Colonic mucosa (tissue), 4 donors: ENCODE measurements at regions not wholly inside any gene's neighbourhood (a gene's known extent, or its start where the extent isn't known, plus 50 kb on each side); places are given as distances from the start of the nearest gene placed in this dataset.

ENCODE experiments used
- DNase-seq: peaks from one replicate; pipeline ENCODE4 v3.0.0-alpha.2; 2020
- H3K27ac ChIP-seq: fragments of 200-600 bp; one replicate; pipeline ENCODE4 v1.8.0; 2021
- H3K27me3 ChIP-seq: fragments of 200-600 bp; one replicate; pipeline ENCODE4 v1.8.0; 2021
- H3K36me3 ChIP-seq: fragments of 200-600 bp; one replicate; pipeline ENCODE4 v1.8.0; 2021
- H3K4me1 ChIP-seq: fragments of 200-600 bp; one replicate; pipeline ENCODE4 v1.8.0; 2021; ENCODE audit warnings: mild to moderate bottlenecking
- H3K4me3 ChIP-seq: fragments of 200-600 bp; one replicate; pipeline ENCODE4 v1.8.0; 2021
- H3K9ac ChIP-seq, 2 donors: one replicate each; pipeline ENCODE4 v1.7.0; 2013; ENCODE audit warnings: control low read depth in 2 of 2, low read depth in 2 of 2, low read length in 2 of 2
- H3K9me3 ChIP-seq: fragments of 200-600 bp; one replicate; pipeline ENCODE4 v1.8.0; 2021
- CTCF ChIP-seq: fragments of 200-600 bp; IDR thresholded peaks from one replicate; pipeline ENCODE4 v1.8.0; 2022; ENCODE audit warnings: antibody characterized with exemption, mild to moderate bottlenecking
- intact Hi-C: fragments of 100-400 bp; cut with DNase I; formaldehyde crosslinking; loops from one replicate; pipeline ENCODE4 v1.14.1; 2022
- donor health status: healthy.
- donor health status: DM: no; HTN: no; CAD: no.
- donor health status: DM: no; HTN: no; CAD: no.

DNA sequence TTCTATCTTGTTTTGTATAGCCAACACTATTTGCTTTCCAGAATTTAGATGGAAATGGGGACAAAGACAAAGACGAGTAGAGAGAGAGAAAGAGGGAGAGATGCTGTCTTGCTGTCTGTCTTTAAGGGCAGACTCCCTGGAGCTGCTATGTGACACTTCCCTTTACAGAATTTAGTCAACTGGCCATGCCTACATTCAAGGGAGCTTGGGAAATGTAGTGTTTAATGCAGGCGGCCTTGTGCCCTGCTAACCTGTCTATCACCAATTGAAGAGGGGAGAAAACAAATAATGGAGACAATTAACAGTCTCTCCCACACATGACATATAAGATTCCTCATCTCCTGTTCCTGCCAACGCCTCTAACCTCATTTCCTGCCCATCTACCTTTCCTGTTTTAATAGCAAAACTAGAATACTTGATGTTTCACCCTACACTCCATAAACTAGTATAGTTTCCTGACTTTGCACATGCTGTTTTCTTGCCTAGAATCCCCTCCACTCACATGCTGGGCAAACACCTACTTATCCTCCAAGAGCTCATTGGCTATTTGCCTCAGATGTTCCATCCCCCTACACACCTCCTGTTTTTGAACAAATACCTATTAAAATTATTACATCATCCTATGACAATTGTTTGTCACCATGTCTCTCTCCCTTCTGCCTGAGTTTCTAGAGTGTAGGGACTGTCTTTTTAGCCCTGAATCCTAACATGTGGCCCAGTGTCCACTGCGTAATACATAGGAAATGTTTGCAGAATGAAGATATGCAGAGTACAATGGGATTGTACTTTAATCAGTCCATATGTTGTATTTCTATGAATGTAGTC is 117.2 kb downstream of the SLC25A24 start:
- no peaks in the 10 kb centered on the region for H3K9me3 ChIP-seq
- TF ChIP-seq CTCF, result no peak
- intact Hi-C loops, result no loop called here
- no peaks in the 10 kb centered on the region for H3K27me3 ChIP-seq
- H3K4me3 ChIP-seq, result no peak overlapping the region
- H3K27ac ChIP-seq, result no peak overlapping the region
- no peak for DNase-seq
- H3K9ac ChIP-seq, result no peak overlapping the region
- no peaks in the 10 kb centered on the region for H3K4me1 ChIP-seq
- H3K36me3 ChIP-seq, result no peaks in the 10 kb centered on the region

DNA sequence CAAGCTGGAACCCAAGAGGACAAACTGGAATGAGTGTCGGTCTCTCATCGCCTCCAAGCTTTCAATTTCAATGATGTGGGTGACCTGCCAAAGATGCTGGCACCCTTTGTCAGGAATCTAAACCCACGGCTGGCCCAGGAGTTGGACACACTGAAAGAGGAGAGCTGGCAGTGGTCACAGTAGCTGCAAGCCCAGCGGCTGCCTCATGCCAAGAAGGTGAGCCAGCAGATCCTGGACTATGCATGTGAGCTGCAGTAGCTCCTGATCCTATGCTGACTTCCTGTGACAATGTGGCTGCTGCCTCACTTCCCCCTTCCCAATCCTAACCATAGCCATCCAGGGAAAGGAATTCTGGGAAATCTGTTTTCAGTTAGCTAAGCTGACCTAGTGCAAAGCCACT is 117.0 kb upstream of the VAV3 start:
- no peak overlapping the region for H3K4me3 ChIP-seq
- H3K4me1 ChIP-seq, result no peaks in the 10 kb centered on the region
- H3K36me3 ChIP-seq, result no peaks in the 10 kb centered on the region
- intact Hi-C loops, result no loop called here
- no peaks in the 10 kb centered on the region for H3K27me3 ChIP-seq
- DNase-seq, result no peak
- no peak overlapping the region for H3K27ac ChIP-seq
- no peak overlapping the region for H3K9ac ChIP-seq
- no peak for TF ChIP-seq CTCF
- no peaks in the 10 kb centered on the region for H3K9me3 ChIP-seq

DNA sequence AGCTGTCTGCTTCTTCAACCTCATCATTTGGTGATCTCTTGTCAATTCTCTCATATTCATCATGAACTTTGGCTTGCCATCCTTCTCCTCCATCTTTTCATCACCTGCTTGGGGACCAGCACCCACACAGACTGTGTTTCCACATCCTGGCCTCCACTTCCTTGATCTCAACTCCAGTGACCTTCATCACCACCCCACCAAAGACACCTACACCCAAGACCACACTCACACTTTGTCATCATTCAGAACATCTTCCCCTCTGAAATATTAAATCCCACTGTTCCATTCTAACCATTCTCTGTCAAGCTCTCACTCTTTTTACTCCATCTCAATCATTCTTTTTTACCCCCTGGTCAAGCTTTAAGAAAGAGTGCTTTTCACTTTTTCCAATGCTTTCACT is 115.5 kb upstream of the VAV3 start:
- Histone ChIP-seq H3K36me3 (no peaks in the 10 kb centered on the region), H3K9me3 (no peaks in the 10 kb centered on the region), H3K27ac (no peak overlapping the region), H3K9ac (no peak overlapping the region), H3K4me1 (no peaks in the 10 kb centered on the region), H3K27me3 (no peaks in the 10 kb centered on the region), H3K4me3 (no peak overlapping the region)
- TF ChIP-seq CTCF, result no peak
- DNase-seq, result no peak
- intact Hi-C loops, result no loop called here

- H3K4me1 ChIP-seq, result no peaks in the 10 kb centered on the region
- no peaks in the 10 kb centered on the region for H3K9me3 ChIP-seq
- H3K4me3 ChIP-seq, result no peak overlapping the region
- H3K27ac ChIP-seq, result no peak overlapping the region
- no peak for TF ChIP-seq CTCF
- no peak for DNase-seq
- intact Hi-C loops, result no loop called here
- H3K27me3 ChIP-seq, result no peaks in the 10 kb centered on the region
- H3K9ac ChIP-seq, result no peak overlapping the region
- no peaks in the 10 kb centered on the region for H3K36me3 ChIP-seq
These were observed 114.6 kb upstream of the VAV3 start for GRCh38 chr1:108079440-108080025.

DNA sequence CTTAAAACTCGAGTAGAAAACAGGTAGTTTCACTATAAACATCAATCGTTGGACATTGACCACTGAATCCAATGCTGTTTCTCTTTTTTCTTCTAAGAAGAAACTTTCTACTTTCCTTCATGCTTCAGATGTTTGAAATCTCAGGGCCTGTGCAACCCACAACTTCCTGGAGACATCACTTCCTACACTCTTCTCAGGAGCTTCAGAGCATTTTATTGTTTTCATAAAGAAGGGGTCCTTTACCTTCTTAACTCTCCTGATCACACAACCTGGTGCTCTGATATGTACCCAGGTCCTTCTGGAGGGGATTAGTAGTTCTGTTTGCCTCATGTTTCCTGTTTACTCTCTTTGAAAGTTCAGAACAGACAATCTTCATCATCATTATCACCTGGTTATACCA is 113.0 kb upstream of the VAV3 start:
- intact Hi-C loops, result no loop called here
- no peak overlapping the region for H3K4me3 ChIP-seq
- no peak overlapping the region for H3K9ac ChIP-seq
- H3K4me1 ChIP-seq, result no peaks in the 10 kb centered on the region
- H3K27ac ChIP-seq, result no peak overlapping the region
- no peaks in the 10 kb centered on the region for H3K27me3 ChIP-seq
- no peaks in the 10 kb centered on the region for H3K36me3 ChIP-seq
- TF ChIP-seq CTCF, result no peak
- DNase-seq, result no peak
- no peaks in the 10 kb centered on the region for H3K9me3 ChIP-seq
